ENCODE measurements at regions not wholly inside any gene's neighbourhood (a gene's known extent, or its start where the extent isn't known, plus 50 kb on each side); places are given as distances from the start of the nearest gene placed in this dataset.

DNA sequence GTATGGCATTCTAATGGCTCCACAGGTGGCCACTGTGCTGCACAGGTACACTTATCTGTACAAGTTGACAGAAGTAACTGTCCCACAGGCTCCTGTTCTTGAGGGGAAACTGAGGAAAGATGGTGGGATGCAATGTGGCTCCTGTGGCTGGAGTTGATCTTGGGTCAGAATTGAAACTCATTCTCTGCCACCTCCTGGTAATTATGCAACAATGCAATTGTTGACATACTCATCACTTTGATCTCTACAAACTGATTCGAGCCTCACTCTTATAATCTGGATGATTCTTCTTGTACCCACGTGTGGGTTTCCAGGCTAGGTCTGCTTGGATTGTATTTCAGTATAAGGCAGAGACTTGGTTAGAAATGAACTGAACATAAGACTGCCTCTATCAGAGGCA is 148.8 kb downstream of the CCNG2 start:
- no peak for DNase-seq (ENCODE audit: low read depth)
- no peak overlapping the region for H3K4me3 ChIP-seq (ENCODE audit: low read length)
- TF ChIP-seq, protein P1, sequence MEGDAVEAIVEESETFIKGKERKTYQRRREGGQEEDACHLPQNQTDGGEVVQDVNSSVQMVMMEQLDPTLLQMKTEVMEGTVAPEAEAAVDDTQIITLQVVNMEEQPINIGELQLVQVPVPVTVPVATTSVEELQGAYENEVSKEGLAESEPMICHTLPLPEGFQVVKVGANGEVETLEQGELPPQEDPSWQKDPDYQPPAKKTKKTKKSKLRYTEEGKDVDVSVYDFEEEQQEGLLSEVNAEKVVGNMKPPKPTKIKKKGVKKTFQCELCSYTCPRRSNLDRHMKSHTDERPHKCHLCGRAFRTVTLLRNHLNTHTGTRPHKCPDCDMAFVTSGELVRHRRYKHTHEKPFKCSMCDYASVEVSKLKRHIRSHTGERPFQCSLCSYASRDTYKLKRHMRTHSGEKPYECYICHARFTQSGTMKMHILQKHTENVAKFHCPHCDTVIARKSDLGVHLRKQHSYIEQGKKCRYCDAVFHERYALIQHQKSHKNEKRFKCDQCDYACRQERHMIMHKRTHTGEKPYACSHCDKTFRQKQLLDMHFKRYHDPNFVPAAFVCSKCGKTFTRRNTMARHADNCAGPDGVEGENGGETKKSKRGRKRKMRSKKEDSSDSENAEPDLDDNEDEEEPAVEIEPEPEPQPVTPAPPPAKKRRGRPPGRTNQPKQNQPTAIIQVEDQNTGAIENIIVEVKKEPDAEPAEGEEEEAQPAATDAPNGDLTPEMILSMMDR (conservative IDR thresholded peaks at IDR 0.05; ENCODE audit: low read length): no peak

- no peak overlapping the region for H3K4me3 ChIP-seq (ENCODE audit: low read length)
- TF ChIP-seq, protein P1 (conservative IDR thresholded peaks at IDR 0.05; ENCODE audit: low read length): no peak
- DNase-seq (ENCODE audit: low read depth): no peak
Measured at GRCh38 chr4:77306496-77306895, 149.5 kb downstream of the CCNG2 start.

GRCh38 chr4:77308843-77309242 is 151.8 kb downstream of the CCNG2 start:
- no peak overlapping the region for H3K4me3 ChIP-seq (ENCODE audit: low read length)
- TF ChIP-seq, protein P1 (conservative IDR thresholded peaks at IDR 0.05; ENCODE audit: low read length): peak; percentile 54
- DNase-seq (ENCODE audit: low read depth): peak; percentile 44

GRCh38 chr4:77309496-77309895 is 152.5 kb downstream of the CCNG2 start:
- H3K4me3 ChIP-seq (ENCODE audit: low read length): no peak overlapping the region
- TF ChIP-seq, protein P1 (conservative IDR thresholded peaks at IDR 0.05; ENCODE audit: low read length): no peak
- DNase-seq (ENCODE audit: low read depth): no peak

DNA sequence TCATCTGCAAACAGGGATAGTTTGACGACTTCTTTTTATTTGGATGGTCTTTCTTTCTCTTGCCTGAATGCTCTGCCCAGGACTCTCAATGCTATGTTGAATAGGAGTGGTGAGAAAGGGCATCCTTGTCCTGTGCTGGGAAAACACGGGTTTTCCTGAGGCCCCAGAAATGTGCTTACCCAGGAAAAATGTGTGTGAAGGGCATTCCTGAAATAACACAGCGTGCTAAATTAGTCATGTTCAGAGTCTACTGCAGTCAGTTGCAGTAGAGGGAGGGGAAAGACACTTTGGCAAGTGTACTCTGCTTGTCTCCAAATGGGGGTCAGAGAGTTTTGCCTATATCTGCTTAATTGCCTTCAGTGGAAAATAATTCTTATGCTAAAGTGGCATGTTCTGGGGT is 153.9 kb downstream of the CCNG2 start:
- TF ChIP-seq, protein P1 (conservative IDR thresholded peaks at IDR 0.05; ENCODE audit: low read length): no peak
- DNase-seq (ENCODE audit: low read depth): peak; percentile 61

GRCh38 chr4:77314697-77315096 is 157.7 kb downstream of the CCNG2 start:
- TF ChIP-seq, protein P1 (conservative IDR thresholded peaks at IDR 0.05; ENCODE audit: low read length): no peak
- no peak for DNase-seq (ENCODE audit: low read depth)
- no peak overlapping the region for H3K4me3 ChIP-seq (ENCODE audit: low read length)

More for the DNA sequence above, 153.9 kb downstream of the CCNG2 start:
- no peak overlapping the region for H3K4me3 ChIP-seq (ENCODE audit: low read length)

- TF ChIP-seq, protein P1 (conservative IDR thresholded peaks at IDR 0.05; ENCODE audit: low read length): no peak
Measured at GRCh38 chr4:77327151-77327550, 170.1 kb downstream of the CCNG2 start.

More at GRCh38 chr4:77327151-77327550, 170.1 kb downstream of the CCNG2 start:
- no peak for DNase-seq (ENCODE audit: low read depth)
- no peak overlapping the region for H3K4me3 ChIP-seq (ENCODE audit: low read length)

All from AG10803 (cell line).